SU-DHL-6 (cell line): ENCODE measurements at regions not wholly inside any gene's neighbourhood (a gene's known extent, or its start where the extent isn't known, plus 50 kb on each side); places are given as distances from the start of the nearest gene placed in this dataset.

Experiments used
- H2AFZ ChIP-seq: fragments of 200-600 bp; sonication (generic); 2 replicates; pipeline ENCODE4 v1.6.1; 2014; ENCODE audit warnings: low read depth, mild to moderate bottlenecking, moderate library complexity, mixed read lengths, antibody characterized with exemption, low read length; ENCODE audit not compliant: severe bottlenecking
- H3F3A ChIP-seq: fragments of 200-600 bp; shearing (Covaris generic); 2 replicates; pipeline ENCODE4 v1.6.0; 2016; ENCODE audit warnings: antibody characterized with exemption, mild to moderate bottlenecking; ENCODE audit not compliant: insufficient read depth
- H3K27ac ChIP-seq: fragments of 200-600 bp; sonication (generic); 2 replicates; pipeline ENCODE4 v1.5.1; 2016; ENCODE audit warnings: low read depth, mild to moderate bottlenecking, low read length, moderate library complexity, mixed read lengths
- H3K27me3 ChIP-seq: fragments of 200-600 bp; sonication (generic), shearing (Covaris generic); 2 replicates; pipeline ENCODE4 v1.6.0; 2014; ENCODE audit warnings: mild to moderate bottlenecking, low read length
- H3K36me3 ChIP-seq: fragments of 200-600 bp; sonication (generic); 2 replicates; pipeline ENCODE4 v1.6.1; 2014; ENCODE audit warnings: mild to moderate bottlenecking, low read length, mixed read lengths
- H3K4me2 ChIP-seq: fragments of 300-600, 200-600 bp; shearing (Covaris generic), sonication (generic); 2 replicates; pipeline ENCODE4 v1.6.0; 2014; ENCODE audit warnings: low read length, low read depth, mild to moderate bottlenecking; ENCODE audit not compliant: poor library complexity, severe bottlenecking
- H3K4me3 ChIP-seq: fragments of 200-600 bp; sonication (generic); 2 replicates; pipeline ENCODE4 v1.5.1; 2014; ENCODE audit warnings: antibody characterized with exemption, low read length, mild to moderate bottlenecking, mixed read lengths; ENCODE audit not compliant: insufficient read depth, poor library complexity, severe bottlenecking
- H3K79me2 ChIP-seq: fragments of 200-600 bp; sonication (generic); 2 replicates; pipeline ENCODE4 v1.6.1; 2014; ENCODE audit warnings: mild to moderate bottlenecking, low read length, moderate library complexity; ENCODE audit not compliant: insufficient read depth
- H3K9ac ChIP-seq: fragments of 200-600 bp; sonication (generic); 2 replicates; pipeline ENCODE4 v1.7.0; 2014; ENCODE audit warnings: mild to moderate bottlenecking, low read length
- H3K9me2 ChIP-seq: fragments of 200-600 bp; sonication (generic); replicated peaks from 2 replicates; pipeline ENCODE4 v1.6.1; 2014; ENCODE audit warnings: low read length; ENCODE audit not compliant: insufficient read depth
- H3K9me3 ChIP-seq: fragments of 200-600 bp; sonication (generic); 2 replicates; pipeline ENCODE4 v1.6.1; 2014; ENCODE audit warnings: low read length, mixed read lengths; ENCODE audit not compliant: insufficient read depth
- H4K20me1 ChIP-seq: fragments of 200-600 bp; sonication (generic); 2 replicates; pipeline ENCODE4 v1.6.1; 2014; ENCODE audit warnings: low read depth, mild to moderate bottlenecking, antibody characterized with exemption, low read length, moderate library complexity, mixed read lengths
- CTCF ChIP-seq: fragments of 200-600 bp; sonication (generic); IDR thresholded peaks from one replicate; pipeline ENCODE4 v1.5.1; 2017; ENCODE audit warnings: antibody characterized with exemption, mild to moderate bottlenecking, low read length, moderate library complexity; ENCODE audit not compliant: insufficient read depth, poor library complexity, severe bottlenecking
- EZH2phosphoT487 ChIP-seq: fragments of 200-600 bp; sonication (generic), shearing (Covaris generic); conservative IDR thresholded peaks from 2 replicates; pipeline ENCODE4 v1.6.1; 2018; ENCODE audit warnings: mild to moderate bottlenecking, antibody characterized with exemption, low read length, moderate library complexity, mixed read lengths

DNA sequence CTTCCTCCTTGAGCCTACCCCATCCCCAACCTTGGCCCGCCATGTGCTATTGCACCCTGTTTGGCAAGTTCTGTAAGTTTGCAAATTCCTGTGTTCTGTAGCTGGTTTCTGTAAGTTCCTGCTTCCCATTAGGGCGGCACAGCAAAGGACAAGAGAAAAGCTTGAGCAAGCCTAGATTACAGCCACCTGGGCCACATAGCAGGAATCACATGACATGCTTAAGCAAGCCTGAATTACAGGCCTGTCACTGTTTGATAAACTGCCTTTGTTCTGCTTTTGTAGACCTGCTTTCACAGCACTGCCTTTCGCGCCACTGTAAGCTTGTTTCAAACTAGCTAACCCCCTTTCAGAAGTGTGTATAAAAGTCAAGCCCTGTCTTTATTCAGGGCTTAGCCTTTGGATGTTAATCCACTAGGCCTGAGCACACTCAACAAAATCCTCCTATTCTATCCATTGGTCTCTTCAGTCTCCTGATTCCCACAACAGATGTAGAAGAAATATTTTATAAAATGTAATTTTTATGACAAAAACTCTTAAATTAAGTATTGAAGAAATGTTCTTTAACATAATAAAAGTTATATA lies 906.8 kb upstream of the NDST4 start:
- Histone ChIP-seq H3K79me2 (no peaks in the 10 kb centered on the region), H3K27ac (no peak overlapping the region), H3K27me3 (no peaks in the 10 kb centered on the region), H3K4me3 (no peak overlapping the region), H3K9ac (no peak overlapping the region), H2AFZ (no peak overlapping the region), H3K36me3 (no peaks in the 10 kb centered on the region), H3K4me2 (no peak overlapping the region), H4K20me1 (no peaks in the 10 kb centered on the region), H3K9me3 (peaks cover 5% of the 10 kb centered on the region; the same call in 1 of the 2 replicates), H3F3A (no peaks in the 10 kb centered on the region), H3K9me2 (no peaks in the 10 kb centered on the region)
- TF ChIP-seq EZH2phosphoT487 (no peak), CTCF (no peak)

- Histone ChIP-seq H3K9me3 (peaks cover 5% of the 10 kb centered on the region; the same call in 1 of the 2 replicates), H3K9ac (no peak overlapping the region), H3K27me3 (no peaks in the 10 kb centered on the region), H2AFZ (no peak overlapping the region), H3K4me3 (no peak overlapping the region), H3K27ac (no peak overlapping the region), H3K79me2 (no peaks in the 10 kb centered on the region), H3K36me3 (no peaks in the 10 kb centered on the region), H3F3A (no peaks in the 10 kb centered on the region), H3K9me2 (no peaks in the 10 kb centered on the region), H4K20me1 (no peaks in the 10 kb centered on the region), H3K4me2 (no peak overlapping the region)
- TF ChIP-seq EZH2phosphoT487 (no peak), CTCF (no peak)
These were observed 905.4 kb upstream of the NDST4 start for GRCh38 chr4:116018831-116019230.

DNA sequence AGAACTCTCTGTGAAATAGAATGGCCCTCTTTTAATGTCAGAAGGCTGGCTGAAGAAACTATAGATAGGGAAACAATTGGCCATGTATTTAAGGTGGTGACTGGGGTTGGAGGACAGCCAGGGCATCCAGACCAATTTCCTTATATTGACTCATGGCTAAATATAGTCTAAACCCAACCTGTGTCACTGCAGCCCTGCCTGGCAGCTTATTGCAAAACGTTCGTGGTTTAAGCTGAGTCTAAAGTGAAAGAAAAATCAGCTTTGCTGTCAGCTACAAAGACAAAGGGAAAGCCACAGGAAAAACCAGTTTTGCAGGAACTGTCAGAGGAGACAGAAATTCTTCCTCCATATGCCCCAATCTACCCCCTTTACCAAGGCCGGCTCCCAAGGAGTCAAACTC lies 902.8 kb upstream of the NDST4 start:
- Histone ChIP-seq H3K27ac (no peak overlapping the region), H2AFZ (no peak overlapping the region), H3K4me3 (no peak overlapping the region)

More for the DNA sequence above, 902.8 kb upstream of the NDST4 start:
- no peaks in the 10 kb centered on the region for H3F3A ChIP-seq
- H3K27me3 ChIP-seq: no peaks in the 10 kb centered on the region
- TF ChIP-seq EZH2phosphoT487 (no peak), CTCF (no peak)
- H3K79me2 ChIP-seq: no peaks in the 10 kb centered on the region
- no peaks in the 10 kb centered on the region for H3K36me3 ChIP-seq
- H3K4me2 ChIP-seq: no peak overlapping the region
- H3K9me2 ChIP-seq: no peaks in the 10 kb centered on the region
- no peak overlapping the region for H3K9ac ChIP-seq
- H3K9me3 ChIP-seq: peaks cover 5% of the 10 kb centered on the region; the same call in 1 of the 2 replicates
- no peaks in the 10 kb centered on the region for H4K20me1 ChIP-seq
